ENCODE measurements at regions not wholly inside any gene's neighbourhood (a gene's known extent, or its start where the extent isn't known, plus 50 kb on each side); places are given as distances from the start of the nearest gene placed in this dataset.

DNA sequence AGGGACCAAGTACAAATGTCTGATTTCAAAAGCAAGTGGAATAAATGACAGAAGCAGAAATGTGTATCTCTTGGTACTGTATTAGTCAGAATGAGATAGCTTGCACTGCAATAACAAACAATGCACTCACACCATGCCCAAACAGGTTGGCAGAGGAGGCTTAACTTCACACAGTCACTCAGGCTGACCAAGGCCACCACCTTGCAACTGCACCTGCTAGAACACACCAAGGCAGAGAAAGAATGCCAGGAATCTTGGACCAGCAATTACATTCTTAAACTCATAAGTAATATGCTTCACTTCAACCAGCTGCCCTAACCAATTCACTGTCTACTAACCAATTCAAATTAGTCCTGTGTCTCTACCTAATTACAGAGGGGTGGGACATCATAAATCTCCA, 378.3 kb downstream of the BCL11B start:
- Mint-ChIP-seq H3K27me3 (ENCODE audit: low read depth) (no peaks in the 10 kb centered on the region), H3K9me3 (no peaks in the 10 kb centered on the region), H3K4me1 (ENCODE audit: low read depth) (peaks cover 5% of the 10 kb centered on the region), H3K36me3 (ENCODE audit: low read depth) (no peaks in the 10 kb centered on the region), H3K27ac (no peak overlapping the region), H3K4me3 (no peak overlapping the region)
- CTCF ChIA-PET = interaction anchor here (1.2 to 1.4 kb wide), 2 partner anchors 19 to 372 kb away, joined by 3 to 5 read pairs; no protein-coding TSS in a partner anchor
- intact Hi-C loops (cut with micrococcal nuclease) = no loop called here
- no peak for DNase-seq

DNA sequence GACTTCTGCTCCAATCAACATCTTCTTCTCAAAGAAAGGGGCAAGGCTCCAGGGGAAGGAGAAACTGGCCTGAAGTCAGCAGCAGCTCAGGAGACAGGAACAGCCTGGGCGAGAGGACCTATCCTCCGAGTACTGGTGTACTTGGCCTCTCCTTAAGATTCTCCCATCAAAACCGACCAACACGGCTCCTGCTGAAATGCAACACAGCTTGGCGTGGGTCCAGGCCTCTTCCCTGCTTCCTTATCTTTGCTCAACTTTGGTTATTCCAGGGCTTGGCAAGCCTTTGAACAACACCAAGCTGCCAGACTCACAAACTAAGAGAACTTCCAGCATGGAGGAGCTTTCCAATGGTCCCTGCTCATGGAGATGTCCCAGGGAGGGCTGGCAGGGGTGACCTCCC, 377.4 kb downstream of the BCL11B start:
- H3K9me3 Mint-ChIP-seq = no peaks in the 10 kb centered on the region
- no peak overlapping the region for H3K27ac Mint-ChIP-seq
- DNase-seq = no peak
- H3K27me3 Mint-ChIP-seq (ENCODE audit: low read depth) = no peaks in the 10 kb centered on the region
- H3K36me3 Mint-ChIP-seq (ENCODE audit: low read depth) = no peaks in the 10 kb centered on the region
- CTCF ChIA-PET = interaction anchor here (1.2 kb wide), 1 partner anchor 18 kb away, joined by 3 read pairs; no protein-coding TSS in a partner anchor
- intact Hi-C loops (cut with micrococcal nuclease) = no loop called here
- H3K4me3 Mint-ChIP-seq = no peak overlapping the region
- no peaks in the 10 kb centered on the region for H3K4me1 Mint-ChIP-seq (ENCODE audit: low read depth)

DNA sequence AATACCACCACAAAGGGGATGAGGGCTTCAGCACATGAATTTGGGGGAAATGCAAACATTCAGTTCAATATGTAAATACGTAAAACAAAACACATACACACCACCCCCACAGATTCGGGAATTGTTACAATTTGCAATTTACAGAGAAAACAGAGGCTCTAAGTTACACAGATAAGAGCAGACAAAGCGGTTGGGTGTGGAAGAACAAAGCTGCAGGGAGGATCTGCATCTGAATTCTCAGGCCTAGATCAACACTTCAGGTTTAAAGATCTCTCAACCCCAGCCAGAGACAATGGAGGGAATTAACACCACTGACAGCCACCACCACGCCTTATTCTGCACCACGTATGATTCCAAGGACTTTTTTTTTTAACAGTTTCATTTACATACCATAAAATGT, 375.5 kb downstream of the BCL11B start:
- Mint-ChIP-seq H3K4me1 (ENCODE audit: low read depth) (no peaks in the 10 kb centered on the region), H3K27me3 (ENCODE audit: low read depth) (no peaks in the 10 kb centered on the region), H3K4me3 (no peak overlapping the region), H3K27ac (no peak overlapping the region), H3K36me3 (ENCODE audit: low read depth) (no peaks in the 10 kb centered on the region), H3K9me3 (no peaks in the 10 kb centered on the region)
- DNase-seq = no peak
- CTCF ChIA-PET = no interaction called here
- intact Hi-C loops (cut with micrococcal nuclease) = no loop called here

DNA sequence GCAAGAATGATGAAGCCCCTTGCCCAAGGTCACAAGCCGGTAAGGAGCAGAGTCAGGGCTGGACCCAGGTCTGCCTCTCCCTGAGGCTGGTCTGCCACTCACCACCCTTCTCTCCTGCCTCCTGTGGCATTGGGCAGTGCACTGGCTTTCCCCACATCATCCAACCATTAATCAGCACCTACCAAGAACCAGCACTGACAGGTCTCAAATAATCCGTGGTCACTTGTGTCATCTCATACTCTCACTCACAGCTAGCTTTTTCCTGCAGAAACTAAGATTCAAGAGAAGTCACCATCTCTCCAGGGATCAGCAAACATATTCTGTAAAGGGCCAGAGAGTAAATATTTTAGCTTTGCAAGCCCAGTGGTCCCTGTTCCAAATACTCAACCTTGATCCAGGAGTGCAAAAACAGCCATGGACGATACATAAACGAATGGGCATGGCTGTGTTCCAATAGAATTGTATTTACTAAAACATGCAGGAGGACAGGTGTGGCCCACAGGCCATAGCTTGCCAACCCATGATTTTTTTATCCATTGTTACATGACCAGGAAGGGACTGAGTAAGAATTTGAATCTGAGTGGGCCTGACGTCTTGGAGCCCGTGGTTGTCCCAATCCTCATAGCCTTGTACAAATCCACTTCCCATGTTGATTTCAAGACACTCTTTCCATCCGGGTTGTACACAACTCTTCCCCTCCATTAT, 374.2 kb downstream of the BCL11B start:
- H3K27ac Mint-ChIP-seq = no peak overlapping the region
- H3K9me3 Mint-ChIP-seq = no peaks in the 10 kb centered on the region
- intact Hi-C loops (cut with micrococcal nuclease) = no loop called here
- no peaks in the 10 kb centered on the region for H3K27me3 Mint-ChIP-seq (ENCODE audit: low read depth)
- no peak overlapping the region for H3K4me3 Mint-ChIP-seq
- CTCF ChIA-PET = no interaction called here
- no peaks in the 10 kb centered on the region for H3K36me3 Mint-ChIP-seq (ENCODE audit: low read depth)
- DNase-seq = no peak
- no peaks in the 10 kb centered on the region for H3K4me1 Mint-ChIP-seq (ENCODE audit: low read depth)

DNA sequence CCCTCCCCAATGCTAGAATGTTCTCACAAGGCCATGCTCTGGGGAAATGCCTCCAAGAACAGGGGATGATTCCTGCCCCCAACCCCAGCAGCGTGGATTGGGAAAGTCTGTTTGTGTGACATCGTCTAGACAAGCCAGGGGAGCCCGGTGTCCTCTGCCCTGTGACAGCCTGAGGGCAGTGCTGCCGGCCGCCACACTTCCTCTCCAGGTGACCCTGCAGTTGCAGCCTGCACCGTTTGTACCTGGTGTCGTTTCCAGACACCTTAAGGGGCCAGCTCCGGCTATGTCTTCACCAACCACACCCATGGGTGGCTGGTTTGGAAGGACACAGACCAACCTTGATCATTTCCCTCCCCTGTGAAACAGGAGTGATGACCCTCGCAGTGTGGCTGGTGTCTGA, 372.6 kb downstream of the BCL11B start:
- no peak for DNase-seq
- CTCF ChIA-PET = no interaction called here
- no peak overlapping the region for H3K4me3 Mint-ChIP-seq
- no peaks in the 10 kb centered on the region for H3K36me3 Mint-ChIP-seq (ENCODE audit: low read depth)
- H3K4me1 Mint-ChIP-seq (ENCODE audit: low read depth) = no peaks in the 10 kb centered on the region
- intact Hi-C loops (cut with micrococcal nuclease) = no loop called here
- no peak overlapping the region for H3K27ac Mint-ChIP-seq
- H3K9me3 Mint-ChIP-seq = no peaks in the 10 kb centered on the region
- no peaks in the 10 kb centered on the region for H3K27me3 Mint-ChIP-seq (ENCODE audit: low read depth)

DNA sequence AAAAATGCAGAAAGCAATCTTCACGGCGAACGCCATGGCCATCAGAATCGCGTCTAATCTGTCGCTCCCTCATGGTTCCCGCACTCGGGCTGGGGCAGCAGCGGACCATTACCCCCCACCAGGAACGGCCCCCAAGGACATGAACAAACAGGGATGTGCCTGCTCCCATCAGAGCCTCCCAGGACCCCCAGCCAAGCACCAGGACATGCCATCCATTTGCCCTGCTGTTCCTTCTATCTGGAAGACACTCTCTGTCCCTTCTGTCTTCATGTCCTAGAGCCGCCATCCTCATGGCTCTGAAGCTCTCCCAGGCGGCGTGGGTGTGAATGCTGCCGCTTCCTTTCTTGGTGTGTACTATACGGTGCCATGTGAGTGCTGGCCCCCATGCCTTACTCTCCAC, 371.8 kb downstream of the BCL11B start:
- CTCF ChIA-PET = no interaction called here

DNA sequence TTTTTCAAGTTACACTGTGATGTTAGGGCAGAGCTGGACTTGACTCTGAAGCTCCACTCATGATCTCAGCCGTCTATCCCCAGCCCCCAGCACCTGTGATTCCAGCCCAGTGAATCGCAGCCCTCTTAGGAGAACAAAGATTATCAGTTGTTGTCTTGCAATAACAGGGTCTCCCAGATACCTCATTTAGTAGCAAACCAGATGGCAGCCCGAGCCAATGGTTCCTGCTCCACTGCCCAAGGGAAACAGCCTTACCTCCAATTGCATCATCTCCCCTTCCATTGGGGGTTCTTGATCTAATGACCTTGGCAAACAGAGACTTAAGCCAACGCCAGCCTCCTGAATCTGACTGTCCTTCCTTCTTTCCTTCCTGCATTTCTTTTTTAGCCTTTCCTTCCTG, 371.2 kb downstream of the BCL11B start:
- H3K27me3 Mint-ChIP-seq (ENCODE audit: low read depth) = no peaks in the 10 kb centered on the region
- DNase-seq = no peak
- no peaks in the 10 kb centered on the region for H3K36me3 Mint-ChIP-seq (ENCODE audit: low read depth)
- no peak overlapping the region for H3K27ac Mint-ChIP-seq
- CTCF ChIA-PET = interaction anchor here (0.5 kb wide), 1 partner anchor 209 kb away, joined by 4 read pairs; no protein-coding TSS in a partner anchor
- no peaks in the 10 kb centered on the region for H3K9me3 Mint-ChIP-seq
- no peak overlapping the region for H3K4me3 Mint-ChIP-seq
- intact Hi-C loops (cut with micrococcal nuclease) = no loop called here
- H3K4me1 Mint-ChIP-seq (ENCODE audit: low read depth) = peaks cover 2% of the 10 kb centered on the region

More for the DNA sequence above, 371.8 kb downstream of the BCL11B start:
- H3K36me3 Mint-ChIP-seq (ENCODE audit: low read depth) = no peaks in the 10 kb centered on the region
- H3K9me3 Mint-ChIP-seq = no peaks in the 10 kb centered on the region
- H3K27me3 Mint-ChIP-seq (ENCODE audit: low read depth) = no peaks in the 10 kb centered on the region
- intact Hi-C loops (cut with micrococcal nuclease) = no loop called here
- no peak for DNase-seq
- no peak overlapping the region for H3K27ac Mint-ChIP-seq
- H3K4me1 Mint-ChIP-seq (ENCODE audit: low read depth) = peaks cover 2% of the 10 kb centered on the region
- no peak overlapping the region for H3K4me3 Mint-ChIP-seq

DNA sequence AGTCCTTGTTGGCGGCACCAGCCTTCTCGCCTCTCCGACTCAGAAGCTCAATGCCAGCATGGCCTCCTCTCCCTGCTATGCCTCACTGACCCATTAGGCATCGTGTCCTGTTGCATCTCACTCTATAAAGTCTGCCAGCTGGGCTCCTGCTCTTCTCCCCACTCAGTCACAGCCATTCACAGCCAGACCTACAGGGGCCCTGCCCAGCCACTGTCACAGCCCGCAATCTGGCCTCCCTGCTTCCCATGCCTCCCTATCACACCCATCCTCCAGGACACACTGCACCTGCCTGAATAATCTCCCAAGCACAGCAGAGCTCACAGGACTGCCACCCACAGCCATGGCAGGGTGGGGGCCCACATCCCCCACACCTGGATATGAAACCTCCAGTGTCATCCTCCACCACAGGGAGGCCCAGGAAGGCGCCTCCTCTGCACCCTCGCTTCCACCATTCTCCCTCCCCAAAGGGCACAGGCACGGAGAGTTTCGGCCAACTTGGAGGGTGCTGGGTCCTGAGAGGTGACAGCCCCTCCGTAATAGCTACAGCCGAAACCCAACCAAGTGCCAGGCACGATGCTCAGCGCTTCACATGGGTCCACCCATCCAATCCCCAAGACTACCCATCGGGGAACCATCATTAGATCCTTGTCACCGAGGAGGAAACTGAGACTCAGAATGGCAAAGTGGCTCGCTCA, 370.3 kb downstream of the BCL11B start:
- Mint-ChIP-seq H3K36me3 (ENCODE audit: low read depth) (no peaks in the 10 kb centered on the region), H3K4me3 (no peak overlapping the region), H3K27me3 (ENCODE audit: low read depth) (no peaks in the 10 kb centered on the region), H3K27ac (no peak overlapping the region), H3K9me3 (no peaks in the 10 kb centered on the region), H3K4me1 (ENCODE audit: low read depth) (peaks cover 2% of the 10 kb centered on the region)
- intact Hi-C loops (cut with micrococcal nuclease) = no loop called here
- DNase-seq = no peak
- CTCF ChIA-PET = no interaction called here

DNA sequence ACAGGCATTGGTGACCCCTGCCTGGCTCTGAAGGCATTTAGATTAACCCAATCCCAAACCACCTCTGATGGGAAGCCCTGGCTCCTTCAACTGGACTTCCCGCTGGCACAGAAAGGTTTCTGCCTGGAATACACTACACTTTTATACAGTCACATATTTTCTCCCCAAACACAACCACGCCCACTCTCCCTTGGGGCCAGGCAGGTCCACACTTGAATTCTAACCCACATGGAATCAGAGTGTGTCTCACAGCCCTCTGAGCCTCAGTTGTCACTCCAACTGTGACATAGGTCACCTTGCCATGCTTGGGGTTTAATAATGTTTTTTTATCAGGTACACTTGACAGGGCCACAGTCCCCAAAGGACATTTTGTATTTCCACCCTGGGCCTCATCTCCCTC, 368.6 kb downstream of the BCL11B start:
- Mint-ChIP-seq H3K27ac (no peak overlapping the region), H3K36me3 (ENCODE audit: low read depth) (no peaks in the 10 kb centered on the region), H3K9me3 (no peaks in the 10 kb centered on the region), H3K4me3 (no peak overlapping the region), H3K4me1 (ENCODE audit: low read depth) (peaks cover 2% of the 10 kb centered on the region), H3K27me3 (ENCODE audit: low read depth) (no peaks in the 10 kb centered on the region)
- DNase-seq = no peak
- intact Hi-C loops (cut with micrococcal nuclease) = no loop called here
- CTCF ChIA-PET = no interaction called here

DNA sequence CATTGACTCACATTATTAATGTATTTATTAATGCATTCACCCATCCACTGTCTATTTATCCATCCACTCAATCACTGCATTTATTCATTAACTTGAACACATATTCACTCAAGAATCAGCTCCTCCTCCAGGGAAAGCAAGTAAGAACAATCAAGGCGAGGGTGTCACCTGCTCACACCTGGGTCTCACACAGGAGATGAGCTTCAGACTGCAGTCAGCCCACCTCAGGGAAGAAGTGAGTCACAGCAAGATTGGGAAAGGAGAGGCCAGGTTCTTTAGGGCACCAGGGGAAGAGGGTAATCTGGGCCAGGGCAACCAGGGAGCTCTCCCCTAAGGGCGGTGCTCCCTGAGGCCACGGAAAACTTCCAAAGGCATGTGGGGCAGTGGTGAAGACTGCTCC, 367.3 kb downstream of the BCL11B start:
- intact Hi-C loops (cut with micrococcal nuclease) = no loop called here
- no peak overlapping the region for H3K27ac Mint-ChIP-seq
- CTCF ChIA-PET = no interaction called here
- H3K4me1 Mint-ChIP-seq (ENCODE audit: low read depth) = peaks cover 2% of the 10 kb centered on the region
- no peaks in the 10 kb centered on the region for H3K27me3 Mint-ChIP-seq (ENCODE audit: low read depth)
- no peak overlapping the region for H3K4me3 Mint-ChIP-seq
- DNase-seq = no peak
- H3K9me3 Mint-ChIP-seq = no peaks in the 10 kb centered on the region
- H3K36me3 Mint-ChIP-seq (ENCODE audit: low read depth) = no peaks in the 10 kb centered on the region

DNA sequence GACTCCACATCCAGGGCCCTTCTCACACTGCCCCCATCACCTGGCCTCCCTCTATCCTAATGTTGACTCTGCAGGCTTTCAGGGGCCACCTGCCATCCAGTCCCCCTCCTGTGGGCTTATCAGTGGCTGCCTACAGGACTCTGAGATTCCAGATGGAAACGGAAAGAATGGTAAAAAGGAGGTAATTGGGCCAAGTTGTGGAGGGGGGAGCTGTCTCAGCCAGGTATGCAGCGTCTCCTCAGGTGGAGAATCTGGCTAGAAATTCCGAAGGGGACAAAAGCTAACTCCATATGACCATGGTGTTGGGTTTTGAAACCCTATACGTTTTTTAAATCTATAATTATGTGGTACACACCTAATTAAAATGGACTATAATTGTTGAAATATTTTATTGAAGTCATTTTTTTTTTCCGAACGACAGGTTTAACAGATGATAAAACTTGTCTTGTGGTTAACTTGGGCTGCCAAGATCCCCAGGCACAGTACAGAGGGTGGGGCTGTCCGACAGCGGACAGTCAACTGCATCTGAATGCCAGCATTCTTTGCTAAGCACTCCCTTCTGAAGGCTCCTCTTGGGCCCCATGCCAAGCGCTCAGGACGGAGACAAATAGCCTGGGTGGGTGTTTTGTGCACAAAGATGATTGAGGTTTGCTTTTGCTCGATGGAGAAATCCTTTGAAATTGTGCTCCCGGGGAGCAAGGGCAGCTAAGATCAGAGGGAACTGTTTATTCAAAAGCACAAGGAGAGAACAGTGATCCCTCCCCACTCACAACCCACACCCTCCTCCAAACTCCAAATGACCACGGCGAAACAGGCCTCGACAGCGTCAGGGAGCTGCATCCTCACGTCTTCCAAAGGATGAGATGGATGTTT, 365.6 kb downstream of the BCL11B start:
- CTCF ChIA-PET = no interaction called here
- no peaks in the 10 kb centered on the region for H3K36me3 Mint-ChIP-seq (ENCODE audit: low read depth)

DNA sequence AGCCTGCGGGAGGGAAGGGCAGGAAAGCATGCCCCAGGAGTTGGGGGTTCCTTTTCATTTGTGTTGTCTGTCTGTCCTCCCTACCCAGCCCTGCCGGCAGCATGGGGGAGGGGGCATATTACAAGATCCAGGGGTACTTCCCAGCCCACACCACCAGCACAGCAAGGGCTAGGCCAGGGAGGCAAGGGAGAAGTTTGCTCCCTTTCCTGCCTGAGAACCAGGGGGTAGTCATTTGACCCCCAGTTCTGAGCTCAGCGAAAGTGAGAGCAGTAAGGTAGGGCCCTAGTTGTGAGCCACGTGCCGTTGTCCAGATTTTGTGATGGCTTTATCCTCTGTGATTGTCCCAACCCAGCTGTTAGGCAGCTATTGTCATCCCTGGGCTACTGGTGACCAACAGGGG, 364.7 kb downstream of the BCL11B start:
- no peaks in the 10 kb centered on the region for H3K9me3 Mint-ChIP-seq
- H3K36me3 Mint-ChIP-seq (ENCODE audit: low read depth) = no peaks in the 10 kb centered on the region
- no peak overlapping the region for H3K4me3 Mint-ChIP-seq
- no peak overlapping the region for H3K27ac Mint-ChIP-seq
- DNase-seq = no peak
- H3K4me1 Mint-ChIP-seq (ENCODE audit: low read depth) = peaks cover 9% of the 10 kb centered on the region
- CTCF ChIA-PET = no interaction called here
- intact Hi-C loops (cut with micrococcal nuclease) = no loop called here
- H3K27me3 Mint-ChIP-seq (ENCODE audit: low read depth) = no peaks in the 10 kb centered on the region

More for the DNA sequence above, 365.6 kb downstream of the BCL11B start:
- Mint-ChIP-seq H3K4me1 (ENCODE audit: low read depth) (peaks cover 2% of the 10 kb centered on the region), H3K4me3 (no peak overlapping the region), H3K27me3 (ENCODE audit: low read depth) (no peaks in the 10 kb centered on the region), H3K27ac (no peak overlapping the region), H3K9me3 (no peaks in the 10 kb centered on the region)
- intact Hi-C loops (cut with micrococcal nuclease) = no loop called here
- no peak for DNase-seq

Measured in activated naive CD4-positive, alpha-beta T cell treated with anti-CD3 and anti-CD28 coated beads for 36 hours (primary cell).